Smooth muscle cell (in vitro differentiated cells): ENCODE measurements at regions not wholly inside any gene's neighbourhood (a gene's known extent, or its start where the extent isn't known, plus 50 kb on each side); places are given as distances from the start of the nearest gene placed in this dataset.

Source experiments
- DNase-seq: peaks from one replicate; lab custom pipeline; 2025; ENCODE audit not compliant: unreplicated experiment; lab: John Stamatoyannopoulos, UW
- H2AFZ ChIP-seq: fragments of 200-600 bp; sonication (generic); 2 replicates; pipeline ENCODE4 v1.6.0; 2016; ENCODE audit warnings: antibody characterized with exemption, low read depth, mild to moderate bottlenecking
- H3F3A ChIP-seq: fragments of 200-600 bp; sonication (generic); 2 replicates; pipeline ENCODE4 v1.6.0; 2017; ENCODE audit warnings: antibody characterized with exemption, low read depth
- H3K27ac ChIP-seq: fragments of 200-600 bp; sonication (generic); 2 replicates; pipeline ENCODE4 v1.5.1; 2016; ENCODE audit warnings: low read depth, mild to moderate bottlenecking
- H3K27me3 ChIP-seq: fragments of 200-600 bp; sonication (generic); 2 replicates; pipeline ENCODE4 v1.6.1; 2016; ENCODE audit warnings: low read depth, mild to moderate bottlenecking
- H3K36me3 ChIP-seq: fragments of 200-600 bp; sonication (generic); 2 replicates; pipeline ENCODE4 v1.5.1; 2016; ENCODE audit warnings: low read depth
- H3K4me1 ChIP-seq: fragments of 200-600 bp; sonication (generic); 2 replicates; pipeline ENCODE4 v1.5.1; 2016; ENCODE audit warnings: low read depth
- H3K4me2 ChIP-seq: fragments of 200-600 bp; sonication (generic); 2 replicates; pipeline ENCODE4 v1.6.0; 2016; ENCODE audit warnings: mild to moderate bottlenecking
- H3K4me3 ChIP-seq: fragments of 200-600 bp; sonication (generic); 2 replicates; pipeline ENCODE4 v1.5.1; 2016; ENCODE audit warnings: mild to moderate bottlenecking
- H3K79me2 ChIP-seq: fragments of 200-600 bp; sonication (generic); 2 replicates; pipeline ENCODE4 v1.6.0; 2016; ENCODE audit warnings: low read depth, mild to moderate bottlenecking
- H3K9ac ChIP-seq: fragments of 200-600 bp; sonication (generic); 2 replicates; pipeline ENCODE4 v1.6.0; 2016; ENCODE audit warnings: low read depth
- H3K9me3 ChIP-seq: fragments of 200-600 bp; sonication (generic); replicated peaks from 2 replicates; pipeline ENCODE4 v1.5.1; 2016; ENCODE audit warnings: low read depth
- H4K20me1 ChIP-seq: fragments of 200-600 bp; sonication (generic); 2 replicates; pipeline ENCODE4 v1.6.0; 2016; ENCODE audit warnings: low read depth
- WGBS: methylation state at CpG from one replicate; pipeline ENCODE4 v1.1.7; 2016; ENCODE audit warnings: low lambda C conversion rate; 5-methylcytosine and 5-hydroxymethylcytosine counted together
- TF ChIP-seq, protein P1 (sequence below): fragments of 200-600 bp; sonication (generic); IDR thresholded peaks from 2 replicates; pipeline ENCODE4 v1.5.1; 2017; ENCODE audit warnings: borderline replicate concordance, mild to moderate bottlenecking, antibody characterized with exemption; ENCODE audit not compliant: insufficient read depth, poor library complexity, severe bottlenecking

DNA sequence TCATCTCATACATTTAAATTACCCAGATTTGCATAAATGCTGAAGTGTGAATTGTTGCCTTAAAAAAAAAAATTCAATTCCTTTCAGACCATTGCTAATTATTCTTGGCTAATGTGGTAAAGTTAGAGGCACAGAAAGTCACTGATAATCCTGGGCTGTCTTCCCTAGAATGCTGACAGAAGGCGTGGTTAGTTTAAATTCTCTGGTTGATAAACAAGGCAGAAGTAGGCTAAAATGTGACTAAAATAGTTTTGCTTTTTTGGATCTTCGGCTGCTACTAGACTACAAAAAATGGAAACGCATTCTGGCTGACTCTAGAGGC lies 193.7 kb downstream of the OTOL1 start:
- DNase-seq, result no peak
- TF ChIP-seq, protein P1, sequence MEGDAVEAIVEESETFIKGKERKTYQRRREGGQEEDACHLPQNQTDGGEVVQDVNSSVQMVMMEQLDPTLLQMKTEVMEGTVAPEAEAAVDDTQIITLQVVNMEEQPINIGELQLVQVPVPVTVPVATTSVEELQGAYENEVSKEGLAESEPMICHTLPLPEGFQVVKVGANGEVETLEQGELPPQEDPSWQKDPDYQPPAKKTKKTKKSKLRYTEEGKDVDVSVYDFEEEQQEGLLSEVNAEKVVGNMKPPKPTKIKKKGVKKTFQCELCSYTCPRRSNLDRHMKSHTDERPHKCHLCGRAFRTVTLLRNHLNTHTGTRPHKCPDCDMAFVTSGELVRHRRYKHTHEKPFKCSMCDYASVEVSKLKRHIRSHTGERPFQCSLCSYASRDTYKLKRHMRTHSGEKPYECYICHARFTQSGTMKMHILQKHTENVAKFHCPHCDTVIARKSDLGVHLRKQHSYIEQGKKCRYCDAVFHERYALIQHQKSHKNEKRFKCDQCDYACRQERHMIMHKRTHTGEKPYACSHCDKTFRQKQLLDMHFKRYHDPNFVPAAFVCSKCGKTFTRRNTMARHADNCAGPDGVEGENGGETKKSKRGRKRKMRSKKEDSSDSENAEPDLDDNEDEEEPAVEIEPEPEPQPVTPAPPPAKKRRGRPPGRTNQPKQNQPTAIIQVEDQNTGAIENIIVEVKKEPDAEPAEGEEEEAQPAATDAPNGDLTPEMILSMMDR, result no peak
- H3K9me3 ChIP-seq, result no peaks in the 10 kb centered on the region

DNA sequence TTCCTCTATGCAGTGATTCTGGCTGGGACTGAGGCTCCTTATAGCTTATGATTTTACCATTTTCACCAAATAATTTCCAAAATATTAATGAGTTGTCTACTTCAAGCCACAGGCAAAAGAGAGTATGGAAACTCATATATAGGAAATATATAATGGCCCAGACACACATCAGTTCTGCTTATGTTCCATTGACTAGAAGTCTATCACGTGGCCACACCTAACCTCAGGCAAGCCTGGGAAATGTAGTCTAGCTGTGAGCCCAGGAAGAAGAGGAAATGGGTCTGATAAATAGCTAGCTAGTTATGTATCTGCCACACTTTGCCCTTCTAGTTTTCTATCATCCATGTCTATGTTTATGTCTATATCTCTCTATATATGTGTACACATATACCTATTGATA lies 195.1 kb downstream of the OTOL1 start:
- H3K36me3 ChIP-seq, result no peaks in the 10 kb centered on the region
- H3K4me2 ChIP-seq, result no peak overlapping the region
- no peak overlapping the region for H3K27ac ChIP-seq
- no peaks in the 10 kb centered on the region for H3K27me3 ChIP-seq
- no peaks in the 10 kb centered on the region for H4K20me1 ChIP-seq
- H3K4me3 ChIP-seq, result no peak overlapping the region
- no peak for DNase-seq
- WGBS, result 85% methylated on average over 1 of the region's 1 CpG
- no peaks in the 10 kb centered on the region for H3K4me1 ChIP-seq
- no peaks in the 10 kb centered on the region for H3K79me2 ChIP-seq
- no peaks in the 10 kb centered on the region for H3F3A ChIP-seq
- H2AFZ ChIP-seq, result no peak overlapping the region
- TF ChIP-seq, protein P1, result no peak
- no peaks in the 10 kb centered on the region for H3K9me3 ChIP-seq
- no peak overlapping the region for H3K9ac ChIP-seq

More for the DNA sequence above, 193.7 kb downstream of the OTOL1 start:
- 65% methylated on average over 3 of the region's 3 CpGs for WGBS
- no peaks in the 10 kb centered on the region for H3F3A ChIP-seq
- H2AFZ ChIP-seq, result no peak overlapping the region
- no peak overlapping the region for H3K9ac ChIP-seq
- H3K36me3 ChIP-seq, result no peaks in the 10 kb centered on the region
- H3K27ac ChIP-seq, result no peak overlapping the region
- no peak overlapping the region for H3K4me3 ChIP-seq
- H3K4me2 ChIP-seq, result no peak overlapping the region
- H3K27me3 ChIP-seq, result no peaks in the 10 kb centered on the region
- no peaks in the 10 kb centered on the region for H3K79me2 ChIP-seq
- H4K20me1 ChIP-seq, result no peaks in the 10 kb centered on the region
- no peaks in the 10 kb centered on the region for H3K4me1 ChIP-seq

DNA sequence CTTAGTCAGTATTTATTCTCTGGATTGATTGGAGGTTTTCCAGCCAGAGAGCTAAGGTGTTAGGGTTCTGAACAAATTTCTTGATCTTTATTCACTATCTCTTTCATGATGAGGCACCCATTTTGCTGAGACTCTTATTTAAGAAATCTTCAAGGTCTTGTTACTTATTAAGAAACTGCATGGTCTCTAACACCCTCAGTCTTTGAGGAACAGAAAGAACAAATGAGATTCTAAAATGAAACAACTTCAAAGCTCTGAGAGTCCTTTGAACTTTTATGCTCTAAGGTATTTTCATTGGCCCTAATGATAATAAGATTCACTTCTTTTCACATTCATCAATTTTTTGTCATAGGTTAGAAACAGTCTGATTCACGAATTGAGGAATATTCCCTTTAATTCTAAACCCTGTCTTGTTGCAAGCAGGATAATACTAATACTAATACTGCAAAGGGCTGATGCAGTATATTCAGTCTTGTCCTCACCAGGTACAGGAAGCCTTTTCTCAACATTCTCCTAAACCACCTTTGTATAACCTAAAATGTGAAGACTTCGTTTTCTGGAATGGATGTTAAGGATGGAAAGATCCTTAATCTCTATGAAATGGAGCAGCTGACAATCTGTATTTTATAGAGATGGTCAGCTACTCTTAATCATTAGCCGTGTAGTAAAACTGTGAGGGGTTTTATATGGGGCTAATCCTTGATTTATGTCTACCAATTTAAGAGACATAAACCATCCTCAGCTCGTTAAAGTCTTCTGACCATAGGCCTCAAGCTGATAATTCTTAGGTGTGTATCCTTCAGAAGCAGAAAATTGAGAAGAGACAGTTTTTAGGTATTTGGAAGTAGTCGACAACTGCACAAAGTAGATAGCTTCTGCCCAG lies 198.3 kb downstream of the OTOL1 start:
- Histone ChIP-seq H3K4me3 (no peak overlapping the region), H3K4me2 (no peak overlapping the region), H3F3A (no peaks in the 10 kb centered on the region), H3K79me2 (no peaks in the 10 kb centered on the region), H3K36me3 (no peaks in the 10 kb centered on the region), H3K4me1 (no peaks in the 10 kb centered on the region), H3K9ac (no peak overlapping the region), H3K9me3 (no peaks in the 10 kb centered on the region), H4K20me1 (no peaks in the 10 kb centered on the region), H3K27me3 (no peaks in the 10 kb centered on the region), H3K27ac (no peak overlapping the region), H2AFZ (no peak overlapping the region)
- WGBS, result 51% methylated on average over 5 of the region's 5 CpGs
- TF ChIP-seq, protein P1, result no peak
- no peak for DNase-seq

DNA sequence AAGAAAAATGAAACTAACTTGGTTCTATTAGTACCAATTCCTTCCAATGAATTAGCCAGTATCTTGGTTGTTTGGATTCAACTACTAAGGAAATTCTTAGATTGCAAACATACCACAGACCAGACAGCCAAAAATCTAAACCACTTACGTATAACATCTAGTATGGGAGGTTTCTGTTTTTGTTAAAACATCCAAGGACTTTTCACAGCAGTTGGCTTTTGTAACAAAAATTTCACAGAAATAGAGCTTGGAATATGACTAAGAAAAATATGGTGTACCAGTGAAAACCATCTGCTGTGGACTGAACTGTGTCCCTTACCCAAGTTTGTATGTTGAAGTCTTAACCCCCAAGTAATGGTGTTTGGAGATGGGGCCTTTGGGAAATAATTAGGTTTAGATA lies 199.2 kb downstream of the OTOL1 start:
- H3K9ac ChIP-seq, result no peak overlapping the region
- no peak overlapping the region for H2AFZ ChIP-seq
- H3K4me1 ChIP-seq, result no peaks in the 10 kb centered on the region
- no peak for DNase-seq
- no peak overlapping the region for H3K4me3 ChIP-seq
- no peaks in the 10 kb centered on the region for H3K9me3 ChIP-seq
- no peaks in the 10 kb centered on the region for H4K20me1 ChIP-seq
- no peaks in the 10 kb centered on the region for H3F3A ChIP-seq
- TF ChIP-seq, protein P1, result no peak
- H3K79me2 ChIP-seq, result no peaks in the 10 kb centered on the region
- 32% methylated on average over 1 of the region's 1 CpG for WGBS
- no peak overlapping the region for H3K27ac ChIP-seq
- no peaks in the 10 kb centered on the region for H3K36me3 ChIP-seq
- no peak overlapping the region for H3K4me2 ChIP-seq
- no peaks in the 10 kb centered on the region for H3K27me3 ChIP-seq
